ENCODE measurements at regions not wholly inside any gene's neighbourhood (a gene's known extent, or its start where the extent isn't known, plus 50 kb on each side); places are given as distances from the start of the nearest gene placed in this dataset.

DNA sequence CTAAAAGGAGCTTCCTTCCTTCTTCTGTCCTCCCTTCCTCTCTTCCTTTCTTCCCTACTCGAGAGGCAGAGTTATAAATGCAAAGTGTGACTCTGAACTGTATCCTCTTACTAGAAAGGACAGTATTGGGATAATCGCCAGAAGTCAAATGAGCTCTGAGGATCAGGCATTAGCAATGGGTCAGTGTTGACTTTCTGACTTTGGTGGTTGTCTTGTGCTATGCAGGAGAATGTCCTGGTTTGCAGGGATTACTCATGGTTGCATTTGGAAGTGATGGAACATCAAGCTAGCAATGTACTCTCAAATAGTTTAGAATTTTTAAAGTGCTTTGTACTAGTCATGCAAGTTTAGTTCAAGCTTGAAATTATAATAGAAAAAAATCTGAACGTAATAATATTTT, 115.6 kb downstream of the TXNL1 start:
- TF ChIP-seq EZH2 (IDR thresholded peaks at IDR 0.05; ENCODE audit: borderline replicate concordance, low read length) (no peak), CTCF (IDR thresholded peaks at IDR 0.05; ENCODE audit: low read length) (no peak)
- Histone ChIP-seq H3K27me3 (ENCODE audit: insufficient read depth, low read length) (no peaks in the 10 kb centered on the region), H4K20me1 (ENCODE audit: insufficient read depth, low read length) (no peaks in the 10 kb centered on the region)

GRCh38 chr18:56521263-56521662, 117.1 kb downstream of the TXNL1 start:
- Histone ChIP-seq H4K20me1 (ENCODE audit: insufficient read depth, low read length) (no peaks in the 10 kb centered on the region), H3K4me1 (ENCODE audit: insufficient read depth, low read length, severe bottlenecking) (no peaks in the 10 kb centered on the region), H3F3A (ENCODE audit: insufficient read depth, low read length) (no peaks in the 10 kb centered on the region), H3K4me3 (ENCODE audit: low read depth, low read length, poor library complexity, severe bottlenecking) (no peak overlapping the region), H3K27me3 (ENCODE audit: insufficient read depth, low read length) (no peaks in the 10 kb centered on the region), H3K4me2 (ENCODE audit: low read length) (no peak overlapping the region), H3K9me3 (ENCODE audit: low read length) (no peaks in the 10 kb centered on the region), H3K9me2 (ENCODE audit: low read depth, low read length) (no peaks in the 10 kb centered on the region), H2AFZ (ENCODE audit: low read length) (no peak overlapping the region), H3K9ac (ENCODE audit: low read length) (no peak overlapping the region), H3K79me2 (ENCODE audit: insufficient read depth, low read length) (no peaks in the 10 kb centered on the region), H3K27ac (ENCODE audit: low read depth, low read length, poor library complexity, severe bottlenecking) (no peak overlapping the region), H3K36me3 (ENCODE audit: insufficient read depth, low read length) (no peaks in the 10 kb centered on the region)
- no peak for TF ChIP-seq EZH2 (IDR thresholded peaks at IDR 0.05; ENCODE audit: borderline replicate concordance, low read length)

More for the DNA sequence above, 115.6 kb downstream of the TXNL1 start:
- Histone ChIP-seq H3K4me2 (ENCODE audit: low read length) (no peak overlapping the region), H3F3A (ENCODE audit: insufficient read depth, low read length) (no peaks in the 10 kb centered on the region), H3K9ac (ENCODE audit: low read length) (no peak overlapping the region), H3K36me3 (ENCODE audit: insufficient read depth, low read length) (no peaks in the 10 kb centered on the region), H3K9me3 (ENCODE audit: low read length) (no peaks in the 10 kb centered on the region), H3K27ac (ENCODE audit: low read depth, low read length, poor library complexity, severe bottlenecking) (no peak overlapping the region), H3K9me2 (ENCODE audit: low read depth, low read length) (no peaks in the 10 kb centered on the region), H3K4me1 (ENCODE audit: insufficient read depth, low read length, severe bottlenecking) (no peaks in the 10 kb centered on the region), H3K4me3 (ENCODE audit: low read depth, low read length, poor library complexity, severe bottlenecking) (no peak overlapping the region), H3K79me2 (ENCODE audit: insufficient read depth, low read length) (no peaks in the 10 kb centered on the region), H2AFZ (ENCODE audit: low read length) (no peak overlapping the region)

- H3K9ac ChIP-seq (ENCODE audit: low read length), result no peak overlapping the region
Observed at GRCh38 chr18:56517761-56518160, 120.6 kb downstream of the TXNL1 start.

More at GRCh38 chr18:56517761-56518160, 120.6 kb downstream of the TXNL1 start:
- no peaks in the 10 kb centered on the region for H3K79me2 ChIP-seq (ENCODE audit: insufficient read depth, low read length)
- H3F3A ChIP-seq (ENCODE audit: insufficient read depth, low read length), result no peaks in the 10 kb centered on the region
- H2AFZ ChIP-seq (ENCODE audit: low read length), result no peak overlapping the region
- no peaks in the 10 kb centered on the region for H3K4me1 ChIP-seq (ENCODE audit: insufficient read depth, low read length, severe bottlenecking)
- H4K20me1 ChIP-seq (ENCODE audit: insufficient read depth, low read length), result no peaks in the 10 kb centered on the region
- no peak overlapping the region for H3K4me2 ChIP-seq (ENCODE audit: low read length)
- no peak overlapping the region for H3K27ac ChIP-seq (ENCODE audit: low read depth, low read length, poor library complexity, severe bottlenecking)
- H3K9me3 ChIP-seq (ENCODE audit: low read length), result no peaks in the 10 kb centered on the region
- H3K9me2 ChIP-seq (ENCODE audit: low read depth, low read length), result no peaks in the 10 kb centered on the region
- H3K4me3 ChIP-seq (ENCODE audit: low read depth, low read length, poor library complexity, severe bottlenecking), result no peak overlapping the region
- H3K36me3 ChIP-seq (ENCODE audit: insufficient read depth, low read length), result no peaks in the 10 kb centered on the region
- no peaks in the 10 kb centered on the region for H3K27me3 ChIP-seq (ENCODE audit: insufficient read depth, low read length)
- TF ChIP-seq EZH2 (IDR thresholded peaks at IDR 0.05; ENCODE audit: borderline replicate concordance, low read length), result no peak
- no peak for TF ChIP-seq CTCF (IDR thresholded peaks at IDR 0.05; ENCODE audit: low read length)

Measured in OCI-LY1 (cell line).